B cell (primary cell): ENCODE measurements at regions not wholly inside any gene's neighbourhood (a gene's known extent, or its start where the extent isn't known, plus 50 kb on each side); places are given as distances from the start of the nearest gene placed in this dataset.

ENCODE experiments used
- ATAC-seq: fragments of 200-7000 bp; cut with Tn5 transposase; one replicate; pipeline ENCODE4 v1.10.0; 2021; ENCODE audit warnings: low read depth, mild to moderate bottlenecking, moderate number of reproducible peaks, moderate library complexity
- CTCF ChIA-PET: fragments of 350-600 bp; sonication (Branson Sonifier 250); formaldehyde crosslinking; loops from one replicate; lab custom pipeline; 2021; ENCODE audit warnings: antibody characterized with exemption, inconsistent platforms; lab: Charles Lee
- POLR2A ChIA-PET: fragments of 350-600 bp; sonication (Branson Sonifier 250); formaldehyde crosslinking; loops from one replicate; lab custom pipeline; 2021; ENCODE audit warnings: antibody characterized with exemption; lab: Charles Lee
- DNase-seq: peaks from one replicate; pipeline ENCODE4 v3.0.0; 2013
- H2AFZ ChIP-seq: 2 replicates; pipeline ENCODE4 v1.6.1; 2012; ENCODE audit warnings: mild to moderate bottlenecking, low read depth, low read length; ENCODE audit not compliant: insufficient read depth, poor library complexity, severe bottlenecking
- H3K27ac ChIP-seq, 2 donors: 1 replicate in 1 of 2; 2 replicates in 1 of 2; pipeline ENCODE4 v1.5.1; 2012 to 2013; ENCODE audit warnings: low read length in 2 of 2, mild to moderate bottlenecking in 2 of 2, moderate library complexity in 1 of 2
- H3K27me3 ChIP-seq, 4 experiments: fragments of 200-600 bp in 1 of 4; sonication (generic) in 1 of 4; replicated peaks in 1 of 4; 1 replicate in 2 of 4; 2 replicates in 2 of 4; pipeline versions ENCODE4 v1.6.1 to v1.7.0; 2013 to 2016; ENCODE audit warnings: low read length in 3 of 4, mild to moderate bottlenecking in 2 of 4, mixed read lengths in 1 of 4, moderate library complexity in 1 of 4; ENCODE audit not compliant: insufficient read depth in 4 of 4, control insufficient read depth in 3 of 4; ENCODE audit errors: control extremely low read depth in 1 of 4
- H3K36me3 ChIP-seq, 2 experiments: replicated peaks in 1 of 2; 1 replicate in 1 of 2; 2 replicates in 1 of 2; pipeline versions ENCODE4 v1.6.1 to v1.7.1; 2013; ENCODE audit warnings: low read length in 1 of 2; ENCODE audit not compliant: insufficient read depth in 2 of 2, control insufficient read depth in 1 of 2; ENCODE audit errors: control extremely low read depth in 1 of 2, extremely low read depth in 1 of 2
- H3K4me1 ChIP-seq, 2 donors: fragments of 200-600 bp in 1 of 2; sonication (generic) in 1 of 2; 1 replicate in 1 of 2; 2 replicates in 1 of 2; pipeline versions ENCODE4 v1.5.1 to v1.6.1; 2013 to 2017; ENCODE audit warnings: low read length in 2 of 2; ENCODE audit not compliant: control insufficient read depth in 2 of 2, insufficient read depth in 2 of 2
- H3K4me2 ChIP-seq: replicated peaks from 2 replicates; pipeline ENCODE3; 2012; ENCODE audit warnings: mild to moderate bottlenecking, low read depth, low read length; ENCODE audit not compliant: poor library complexity, severe bottlenecking
- H3K4me3 ChIP-seq, 5 experiments: fragments of 200-600 bp in 1 of 5; sonication (generic) in 1 of 5; 1 replicate in 3 of 5; 2 replicates in 2 of 5; pipeline versions ENCODE4 v1.5.1 to v1.7.0; 2011 to 2016; ENCODE audit warnings: low read length in 4 of 5, mild to moderate bottlenecking in 4 of 5, low read depth in 2 of 5, control low read depth in 1 of 5, moderate library complexity in 1 of 5; ENCODE audit not compliant: insufficient read depth in 1 of 5; ENCODE audit errors: control extremely low read depth in 1 of 5, extremely low read depth in 1 of 5
- H3K79me2 ChIP-seq: fragments of 200-600 bp; sonication (generic); one replicate; pipeline ENCODE4 v1.6.0; 2016; ENCODE audit warnings: low read length; ENCODE audit not compliant: control insufficient read depth, insufficient read depth
- H3K9ac ChIP-seq: fragments of 200-600 bp; sonication (generic); 2 replicates; pipeline ENCODE4 v1.6.1; 2017; ENCODE audit warnings: mild to moderate bottlenecking, low read length, moderate library complexity
- H3K9me3 ChIP-seq, 3 donors: one replicate each; pipeline versions ENCODE4 v1.6.1 to v1.7.1; 2013; ENCODE audit warnings: low read length in 2 of 3; ENCODE audit not compliant: control insufficient read depth in 2 of 3, insufficient read depth in 1 of 3; ENCODE audit errors: control extremely low read depth in 1 of 3
- H4K20me1 ChIP-seq: 2 replicates; pipeline ENCODE4 v1.6.0; 2012; ENCODE audit warnings: mild to moderate bottlenecking, low read length; ENCODE audit not compliant: insufficient read depth, control insufficient read depth, poor library complexity, severe bottlenecking
- H3K27ac Mint-ChIP-seq: one replicate; pipeline ENCODE4 v1.8.0; 2021; ENCODE audit warnings: mixed read lengths
- H3K27me3 Mint-ChIP-seq: one replicate; pipeline ENCODE4 v1.8.0; 2021; ENCODE audit warnings: mixed read lengths
- H3K4me1 Mint-ChIP-seq: one replicate; pipeline ENCODE4 v1.8.0; 2021; ENCODE audit warnings: mixed read lengths
- H3K4me3 Mint-ChIP-seq: one replicate; pipeline ENCODE4 v1.8.0; 2021; ENCODE audit warnings: mixed read lengths
- H3K9me3 Mint-ChIP-seq: one replicate; pipeline ENCODE4 v1.8.0; 2022; ENCODE audit warnings: mixed read lengths; ENCODE audit not compliant: insufficient read depth
- EZH2 ChIP-seq: IDR thresholded peaks from 2 replicates; pipeline ENCODE4 v1.6.1; 2012; ENCODE audit warnings: borderline replicate concordance, low read depth, mild to moderate bottlenecking, moderate library complexity, low read length; ENCODE audit not compliant: insufficient read depth, poor library complexity, severe bottlenecking
- WGBS: methylation state at CpG from one replicate; pipeline ENCODE4 v1.1.5; 2013; ENCODE audit warnings: missing lambda C conversion rate; ENCODE audit not compliant: insufficient coverage; 5-methylcytosine and 5-hydroxymethylcytosine counted together
- intact Hi-C: fragments of 100-400 bp; cut with micrococcal nuclease; formaldehyde crosslinking; loops from one replicate; pipeline ENCODE4 v1.10.0; 2022
- TF ChIP-seq, protein P1 (sequence below): fragments of 200-600 bp; IDR thresholded peaks from one replicate; pipeline ENCODE4 v1.8.0; 2022; ENCODE audit warnings: antibody characterized with exemption, mild to moderate bottlenecking

DNA sequence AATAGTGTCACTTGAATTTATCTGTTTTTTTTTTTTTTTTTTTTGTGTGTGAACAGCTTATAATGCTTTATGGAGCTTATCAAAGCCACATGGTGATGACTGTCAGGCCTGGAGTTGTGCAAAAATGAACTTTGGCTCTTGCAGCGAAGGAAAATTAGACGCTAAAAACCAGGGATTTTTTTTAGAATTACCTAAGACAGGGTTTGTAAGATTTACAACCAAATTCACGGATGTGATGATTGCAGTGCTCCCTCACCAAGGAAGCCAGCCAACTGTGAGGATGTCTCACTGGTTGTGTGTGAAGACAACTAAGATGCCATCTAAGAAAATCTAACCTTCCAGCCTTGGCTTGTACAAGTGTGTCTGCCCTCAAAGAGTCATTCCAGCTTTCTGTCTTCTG lies 127.1 kb upstream of the SLC4A4 start:
- Mint-ChIP-seq H3K27me3 (peaks cover 10% of the 10 kb centered on the region), H3K4me3 (no peak overlapping the region), H3K27ac (no peak overlapping the region), H3K9me3 (peaks cover 5% of the 10 kb centered on the region), H3K4me1 (no peaks in the 10 kb centered on the region)
- H3K27ac ChIP-seq, result no peak overlapping the region
- no peak overlapping the region for H3K4me3 ChIP-seq
- ChIA-PET CTCF (no interaction called here), POLR2A (no interaction called here)
- H3K4me1 ChIP-seq, result no peaks in the 10 kb centered on the region
- H3K4me2 ChIP-seq, result no peak overlapping the region
- no peaks in the 10 kb centered on the region for H3K9me3 ChIP-seq
- ATAC-seq (no peak), DNase-seq (no peak)
- no peak overlapping the region for H2AFZ ChIP-seq
- H3K79me2 ChIP-seq, result no peaks in the 10 kb centered on the region
- H4K20me1 ChIP-seq, result no peaks in the 10 kb centered on the region
- H3K9ac ChIP-seq, result no peak overlapping the region
- H3K36me3 ChIP-seq, result no peaks in the 10 kb centered on the region
- TF ChIP-seq, protein P1, sequence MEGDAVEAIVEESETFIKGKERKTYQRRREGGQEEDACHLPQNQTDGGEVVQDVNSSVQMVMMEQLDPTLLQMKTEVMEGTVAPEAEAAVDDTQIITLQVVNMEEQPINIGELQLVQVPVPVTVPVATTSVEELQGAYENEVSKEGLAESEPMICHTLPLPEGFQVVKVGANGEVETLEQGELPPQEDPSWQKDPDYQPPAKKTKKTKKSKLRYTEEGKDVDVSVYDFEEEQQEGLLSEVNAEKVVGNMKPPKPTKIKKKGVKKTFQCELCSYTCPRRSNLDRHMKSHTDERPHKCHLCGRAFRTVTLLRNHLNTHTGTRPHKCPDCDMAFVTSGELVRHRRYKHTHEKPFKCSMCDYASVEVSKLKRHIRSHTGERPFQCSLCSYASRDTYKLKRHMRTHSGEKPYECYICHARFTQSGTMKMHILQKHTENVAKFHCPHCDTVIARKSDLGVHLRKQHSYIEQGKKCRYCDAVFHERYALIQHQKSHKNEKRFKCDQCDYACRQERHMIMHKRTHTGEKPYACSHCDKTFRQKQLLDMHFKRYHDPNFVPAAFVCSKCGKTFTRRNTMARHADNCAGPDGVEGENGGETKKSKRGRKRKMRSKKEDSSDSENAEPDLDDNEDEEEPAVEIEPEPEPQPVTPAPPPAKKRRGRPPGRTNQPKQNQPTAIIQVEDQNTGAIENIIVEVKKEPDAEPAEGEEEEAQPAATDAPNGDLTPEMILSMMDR, result no peak
- no peak for TF ChIP-seq EZH2
- intact Hi-C loops, result no loop called here
- 82% methylated on average over 2 of the region's 3 CpGs for WGBS
- H3K27me3 ChIP-seq, result no peaks in the 10 kb centered on the region

DNA sequence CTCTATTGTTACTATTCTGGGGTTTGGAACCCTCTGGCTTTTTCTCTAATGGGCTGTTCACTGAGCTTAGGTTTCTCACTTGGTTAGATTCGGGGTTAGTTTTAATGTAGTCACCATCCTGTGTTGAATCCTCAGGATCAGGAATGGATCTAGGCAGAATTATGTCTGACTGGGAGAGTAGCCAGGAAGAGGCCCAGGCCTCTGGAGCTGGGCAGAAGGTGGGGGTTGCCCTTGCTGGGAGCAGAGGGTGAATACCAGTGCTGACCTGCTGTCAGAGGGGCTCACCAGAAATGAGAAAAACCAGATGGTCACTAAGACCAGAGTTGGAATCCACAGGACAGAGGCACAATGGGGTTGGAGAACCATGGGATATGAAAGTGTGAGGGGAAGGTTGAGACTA lies 126.6 kb upstream of the SLC4A4 start:
- ATAC-seq (no peak), DNase-seq (no peak)
- 100% methylated on average over 1 of the region's 1 CpG for WGBS
- no peaks in the 10 kb centered on the region for H3K27me3 ChIP-seq
- H3K4me3 Mint-ChIP-seq, result no peak overlapping the region
- POLR2A ChIA-PET, result no interaction called here
- no peaks in the 10 kb centered on the region for H4K20me1 ChIP-seq
- no peaks in the 10 kb centered on the region for H3K4me1 ChIP-seq
- no peak overlapping the region for H3K4me2 ChIP-seq
- no peak overlapping the region for H2AFZ ChIP-seq
- no peak overlapping the region for H3K27ac Mint-ChIP-seq
- no peak overlapping the region for H3K9ac ChIP-seq
- H3K9me3 Mint-ChIP-seq, result peaks cover 5% of the 10 kb centered on the region
- no peak overlapping the region for H3K4me3 ChIP-seq
- no peak overlapping the region for H3K27ac ChIP-seq
- H3K9me3 ChIP-seq, result no peaks in the 10 kb centered on the region
- intact Hi-C loops, result no loop called here
- no peaks in the 10 kb centered on the region for H3K36me3 ChIP-seq
- CTCF ChIA-PET, result no interaction called here
- TF ChIP-seq EZH2, result no peak
- no peaks in the 10 kb centered on the region for H3K4me1 Mint-ChIP-seq
- peaks cover 10% of the 10 kb centered on the region for H3K27me3 Mint-ChIP-seq
- H3K79me2 ChIP-seq, result no peaks in the 10 kb centered on the region
